Stimulated activated naive CD8-positive, alpha-beta T cell treated with anti-CD3 and anti-CD28 coated beads, Interleukin-15, amount 100 ng/mL, for 72 hours (primary cell): ENCODE measurements at regions not wholly inside any gene's neighbourhood (a gene's known extent, or its start where the extent isn't known, plus 50 kb on each side); places are given as distances from the start of the nearest gene placed in this dataset.

Source experiments
- ATAC-seq: fragments of 150-1000 bp; cut with Tn5 transposase; 2 replicates; pipeline ENCODE4 v1.10.0; 2021; ENCODE audit warnings: mild to moderate bottlenecking, moderate library complexity
- DNase-seq, 2 donors: peaks; one replicate each; pipeline ENCODE4 v3.0.0; 2021 to 2022
- H3K27ac Mint-ChIP-seq, 2 donors: one replicate each; pipeline ENCODE4 v1.8.0; 2022; ENCODE audit warnings: mild to moderate bottlenecking in 2 of 2, mixed read lengths in 2 of 2, moderate library complexity in 2 of 2
- H3K27me3 Mint-ChIP-seq: one replicate; pipeline ENCODE4 v1.8.0; 2022; ENCODE audit warnings: mixed read lengths
- H3K4me1 Mint-ChIP-seq: one replicate; pipeline ENCODE4 v1.8.0; 2022; ENCODE audit warnings: mild to moderate bottlenecking, mixed read lengths
- H3K4me3 Mint-ChIP-seq, 2 donors: one replicate each; pipeline ENCODE4 v1.8.0; 2022; ENCODE audit warnings: mild to moderate bottlenecking in 2 of 2, mixed read lengths in 2 of 2, moderate library complexity in 1 of 2
- H3K9me3 Mint-ChIP-seq, 2 donors: one replicate each; pipeline ENCODE4 v1.8.0; 2022; ENCODE audit warnings: mixed read lengths in 2 of 2

- peaks cover 9% of the 10 kb centered on the region for H3K27me3 Mint-ChIP-seq
- DNase-seq (no peak), ATAC-seq (no peak)
- no peak overlapping the region for H3K4me3 Mint-ChIP-seq
- H3K4me1 Mint-ChIP-seq: no peaks in the 10 kb centered on the region
- no peak overlapping the region for H3K27ac Mint-ChIP-seq
- H3K9me3 Mint-ChIP-seq: no peaks in the 10 kb centered on the region
Observed at GRCh38 chr13:106701771-106702341, 133.9 kb upstream of the ARGLU1 start.

- no peak for ATAC-seq
- H3K27me3 Mint-ChIP-seq: peaks cover 9% of the 10 kb centered on the region
- H3K9me3 Mint-ChIP-seq: no peaks in the 10 kb centered on the region
- H3K27ac Mint-ChIP-seq: no peak overlapping the region
- no peak for DNase-seq
- no peak overlapping the region for H3K4me3 Mint-ChIP-seq
- H3K4me1 Mint-ChIP-seq: no peaks in the 10 kb centered on the region
Observed at GRCh38 chr13:106700439-106700838, 132.5 kb upstream of the ARGLU1 start.

- Mint-ChIP-seq H3K27me3 (peaks cover 8% of the 10 kb centered on the region), H3K9me3 (no peaks in the 10 kb centered on the region), H3K4me3 (no peak overlapping the region), H3K4me1 (no peaks in the 10 kb centered on the region), H3K27ac (no peak overlapping the region)
- DNase-seq: no peak
- no peak for ATAC-seq
Observed at GRCh38 chr13:106700007-106700406, 132.1 kb upstream of the ARGLU1 start.

GRCh38 chr13:106699311-106699710 is 131.4 kb upstream of the ARGLU1 start:
- DNase-seq (no peak), ATAC-seq (no peak)
- H3K27ac Mint-ChIP-seq: no peak overlapping the region
- H3K9me3 Mint-ChIP-seq: no peaks in the 10 kb centered on the region
- H3K4me1 Mint-ChIP-seq: no peaks in the 10 kb centered on the region
- H3K4me3 Mint-ChIP-seq: no peak overlapping the region
- H3K27me3 Mint-ChIP-seq: peaks cover 1% of the 10 kb centered on the region

GRCh38 chr13:106696719-106697118 is 128.8 kb upstream of the ARGLU1 start:
- H3K27ac Mint-ChIP-seq: no peak overlapping the region
- no peaks in the 10 kb centered on the region for H3K27me3 Mint-ChIP-seq
- no peaks in the 10 kb centered on the region for H3K4me1 Mint-ChIP-seq
- ATAC-seq (no peak), DNase-seq (no peak)
- no peak overlapping the region for H3K4me3 Mint-ChIP-seq
- H3K9me3 Mint-ChIP-seq: no peaks in the 10 kb centered on the region

- Mint-ChIP-seq H3K4me1 (no peaks in the 10 kb centered on the region), H3K27ac (no peak overlapping the region), H3K4me3 (no peak overlapping the region), H3K27me3 (no peaks in the 10 kb centered on the region), H3K9me3 (no peaks in the 10 kb centered on the region)
- ATAC-seq (no peak), DNase-seq (no peak)
Observed at GRCh38 chr13:106696140-106696539, 128.2 kb upstream of the ARGLU1 start.

- Mint-ChIP-seq H3K27me3 (no peaks in the 10 kb centered on the region), H3K4me3 (no peak overlapping the region), H3K4me1 (no peaks in the 10 kb centered on the region), H3K9me3 (no peaks in the 10 kb centered on the region), H3K27ac (no peak overlapping the region)
- DNase-seq (no peak), ATAC-seq (no peak)
Observed at GRCh38 chr13:106695139-106695538, 127.2 kb upstream of the ARGLU1 start.

- H3K27me3 Mint-ChIP-seq: no peaks in the 10 kb centered on the region
- no peaks in the 10 kb centered on the region for H3K9me3 Mint-ChIP-seq
- no peak overlapping the region for H3K4me3 Mint-ChIP-seq
- H3K27ac Mint-ChIP-seq: no peak overlapping the region
- ATAC-seq (no peak), DNase-seq (no peak)
- H3K4me1 Mint-ChIP-seq: no peaks in the 10 kb centered on the region
Observed at GRCh38 chr13:106691861-106692260, 123.9 kb upstream of the ARGLU1 start.

- Mint-ChIP-seq H3K27me3 (no peaks in the 10 kb centered on the region), H3K27ac (no peak overlapping the region), H3K4me3 (no peak overlapping the region), H3K4me1 (no peaks in the 10 kb centered on the region), H3K9me3 (no peaks in the 10 kb centered on the region)
- DNase-seq (no peak), ATAC-seq (no peak)
Observed at GRCh38 chr13:106691341-106691740, 123.4 kb upstream of the ARGLU1 start.

- Mint-ChIP-seq H3K9me3 (no peaks in the 10 kb centered on the region), H3K27ac (no peak overlapping the region), H3K4me3 (no peak overlapping the region), H3K4me1 (no peaks in the 10 kb centered on the region), H3K27me3 (no peaks in the 10 kb centered on the region)
- DNase-seq (no peak), ATAC-seq (no peak)
Observed at GRCh38 chr13:106690779-106691178, 122.8 kb upstream of the ARGLU1 start.

- Mint-ChIP-seq H3K27me3 (no peaks in the 10 kb centered on the region), H3K27ac (no peak overlapping the region), H3K9me3 (no peaks in the 10 kb centered on the region), H3K4me1 (no peaks in the 10 kb centered on the region), H3K4me3 (no peak overlapping the region)
- no peak for DNase-seq
- no peak for ATAC-seq
Observed at GRCh38 chr13:106689906-106690305, 122.0 kb upstream of the ARGLU1 start.

- Mint-ChIP-seq H3K27me3 (no peaks in the 10 kb centered on the region), H3K27ac (no peak overlapping the region), H3K9me3 (no peaks in the 10 kb centered on the region), H3K4me3 (no peak overlapping the region), H3K4me1 (no peaks in the 10 kb centered on the region)
- DNase-seq: no peak
- ATAC-seq: no peak
Observed at GRCh38 chr13:106688940-106689339, 121.0 kb upstream of the ARGLU1 start.

- Mint-ChIP-seq H3K9me3 (no peaks in the 10 kb centered on the region), H3K27me3 (peaks cover 7% of the 10 kb centered on the region), H3K4me1 (no peaks in the 10 kb centered on the region), H3K27ac (no peak overlapping the region), H3K4me3 (no peak overlapping the region)
- ATAC-seq (no peak), DNase-seq (no peak)
Observed at GRCh38 chr13:106686163-106686562, 118.2 kb upstream of the ARGLU1 start.

GRCh38 chr13:106685143-106685542 is 117.2 kb upstream of the ARGLU1 start:
- ATAC-seq: no peak
- Mint-ChIP-seq H3K4me3 (no peak overlapping the region), H3K9me3 (no peaks in the 10 kb centered on the region)

GRCh38 chr13:106683918-106684317 is 116.0 kb upstream of the ARGLU1 start:
- H3K9me3 Mint-ChIP-seq: no peaks in the 10 kb centered on the region
- no peak overlapping the region for H3K4me3 Mint-ChIP-seq
- no peak overlapping the region for H3K27ac Mint-ChIP-seq
- H3K4me1 Mint-ChIP-seq: no peaks in the 10 kb centered on the region
- ATAC-seq (no peak), DNase-seq (no peak)
- peaks cover 15% of the 10 kb centered on the region for H3K27me3 Mint-ChIP-seq

More at GRCh38 chr13:106685143-106685542, 117.2 kb upstream of the ARGLU1 start:
- Mint-ChIP-seq H3K27me3 (peaks cover 7% of the 10 kb centered on the region), H3K27ac (no peak overlapping the region), H3K4me1 (no peaks in the 10 kb centered on the region)
- no peak for DNase-seq

GRCh38 chr13:106683179-106683578 is 115.2 kb upstream of the ARGLU1 start:
- H3K9me3 Mint-ChIP-seq: no peaks in the 10 kb centered on the region
- DNase-seq (no peak), ATAC-seq (no peak)
- H3K27ac Mint-ChIP-seq: no peak overlapping the region
- H3K4me3 Mint-ChIP-seq: no peak overlapping the region
- no peaks in the 10 kb centered on the region for H3K4me1 Mint-ChIP-seq
- peaks cover 15% of the 10 kb centered on the region for H3K27me3 Mint-ChIP-seq

- ATAC-seq: no peak
Observed at GRCh38 chr13:106681997-106682396, 114.1 kb upstream of the ARGLU1 start.

More at GRCh38 chr13:106681997-106682396, 114.1 kb upstream of the ARGLU1 start:
- Mint-ChIP-seq H3K4me3 (no peak overlapping the region), H3K27ac (no peak overlapping the region), H3K4me1 (no peaks in the 10 kb centered on the region), H3K27me3 (peaks cover 24% of the 10 kb centered on the region), H3K9me3 (no peaks in the 10 kb centered on the region)
- no peak for DNase-seq
